Keratinocyte (primary cell): ENCODE measurements at regions not wholly inside any gene's neighbourhood (a gene's known extent, or its start where the extent isn't known, plus 50 kb on each side); places are given as distances from the start of the nearest gene placed in this dataset.

Source experiments
- DNase-seq: peaks from one replicate; pipeline ENCODE4 v3.0.0-alpha.2; 2011; ENCODE audit warnings: low read depth, missing footprints, low spot score
- FAIRE-seq: peaks from 2 replicates; lab custom pipeline; 2011; peaks lifted over from hg19 to GRCh38; lab: Jason Lieb, UNC
- H2AFZ ChIP-seq: 2 replicates; pipeline ENCODE4 v1.6.0; 2012; ENCODE audit warnings: low read length, control low read depth, inconsistent platforms; ENCODE audit not compliant: control insufficient read depth
- H3K27ac ChIP-seq: 2 replicates; pipeline ENCODE4 v1.5.1; 2011; ENCODE audit warnings: low read length; ENCODE audit not compliant: control insufficient read depth, insufficient read depth
- H3K27me3 ChIP-seq: 3 replicates; pipeline ENCODE4 v1.6.0; 2011; ENCODE audit warnings: low read length; ENCODE audit not compliant: control insufficient read depth, insufficient read depth; ENCODE audit errors: extremely low read depth
- H3K36me3 ChIP-seq, 2 experiments: 2 replicates in 1 of 2; 3 replicates in 1 of 2; pipeline ENCODE4 v1.5.1; 2011; ENCODE audit warnings: low read length in 2 of 2, mild to moderate bottlenecking in 1 of 2; ENCODE audit not compliant: control insufficient read depth in 2 of 2, insufficient read depth in 2 of 2; ENCODE audit errors: extremely low read depth in 1 of 2
- H3K4me1 ChIP-seq: 3 replicates; pipeline ENCODE4 v1.5.1; 2011; ENCODE audit warnings: low read length; ENCODE audit not compliant: control insufficient read depth, insufficient read depth; ENCODE audit errors: extremely low read depth
- H3K4me2 ChIP-seq: 3 replicates; pipeline ENCODE4 v1.6.0; 2011; ENCODE audit warnings: low read depth, low read length; ENCODE audit not compliant: control insufficient read depth, insufficient read depth; ENCODE audit errors: extremely low read depth
- H3K4me3 ChIP-seq, 3 experiments: fragments of 200-600 bp in 1 of 3; sonication (generic) in 1 of 3; 2 replicates in 2 of 3; 3 replicates in 1 of 3; pipeline ENCODE4 v1.5.1; 2011 to 2016; ENCODE audit warnings: low read length in 3 of 3, mild to moderate bottlenecking in 3 of 3, control low read depth in 2 of 3, inconsistent platforms in 1 of 3, low read depth in 1 of 3, mixed read lengths in 1 of 3, mixed run types in 1 of 3, moderate library complexity in 1 of 3; ENCODE audit not compliant: control insufficient read depth in 2 of 3, insufficient read depth in 2 of 3; ENCODE audit errors: extremely low read depth in 1 of 3
- H3K79me2 ChIP-seq: 2 replicates; pipeline ENCODE4 v1.6.0; 2012; ENCODE audit warnings: low read length; ENCODE audit not compliant: control insufficient read depth, insufficient read depth
- H3K9ac ChIP-seq: 3 replicates; pipeline ENCODE4 v1.6.0; 2011; ENCODE audit warnings: low read length; ENCODE audit not compliant: control insufficient read depth, insufficient read depth; ENCODE audit errors: extremely low read depth
- H3K9me1 ChIP-seq: 3 replicates; pipeline ENCODE4 v1.6.0; 2011; ENCODE audit warnings: low read length; ENCODE audit not compliant: control insufficient read depth, insufficient read depth; ENCODE audit errors: extremely low read depth
- H3K9me3 ChIP-seq: 2 replicates; pipeline ENCODE4 v1.5.1; 2012; ENCODE audit warnings: low read depth, low read length; ENCODE audit not compliant: control insufficient read depth
- H4K20me1 ChIP-seq: 3 replicates; pipeline ENCODE4 v1.6.0; 2011; ENCODE audit warnings: low read length; ENCODE audit not compliant: control insufficient read depth, insufficient read depth; ENCODE audit errors: extremely low read depth
- EZH2 ChIP-seq: IDR thresholded peaks from one replicate; pipeline ENCODE4 v1.6.1; 2012; ENCODE audit warnings: inconsistent platforms, mild to moderate bottlenecking, low read length, moderate library complexity
- dilution Hi-C: fragments of 300-500 bp; cut with MboI; formaldehyde crosslinking; loops from one replicate; pipeline ENCODE4 v1.7.0; 2020; ENCODE audit warnings: low sequenced_read_pairs; ENCODE audit not compliant: extremely low pct_ligation_motif_present
- TF ChIP-seq, protein P1 (sequence below), 3 experiments: IDR thresholded peaks in 1 of 3; conservative IDR thresholded peaks in 1 of 3; optimal IDR thresholded peaks in 1 of 3; 2 replicates in 2 of 3; 3 replicates in 1 of 3; pipeline versions ENCODE3 to v1.5.1; 2011; ENCODE audit warnings: low read length in 3 of 3, mild to moderate bottlenecking in 3 of 3, moderate library complexity in 2 of 3, control low read depth in 1 of 3, inconsistent platforms in 1 of 3; ENCODE audit not compliant: insufficient read depth in 2 of 3; ENCODE audit errors: extremely low read depth in 1 of 3

- dilution Hi-C loops: no loop called here
- Histone ChIP-seq H3K27me3 (no peaks in the 10 kb centered on the region), H3K9me3 (no peaks in the 10 kb centered on the region), H3K4me3 (no peak overlapping the region), H3K27ac (no peak overlapping the region), H4K20me1 (no peaks in the 10 kb centered on the region), H3K36me3 (no peaks in the 10 kb centered on the region), H3K4me2 (no peak overlapping the region), H2AFZ (no peak overlapping the region), H3K9me1 (no peaks in the 10 kb centered on the region), H3K79me2 (no peaks in the 10 kb centered on the region), H3K9ac (no peak overlapping the region), H3K4me1 (no peaks in the 10 kb centered on the region)
- FAIRE-seq (no peak), DNase-seq (no peak)
- no peak for TF ChIP-seq EZH2
- TF ChIP-seq, protein P1, sequence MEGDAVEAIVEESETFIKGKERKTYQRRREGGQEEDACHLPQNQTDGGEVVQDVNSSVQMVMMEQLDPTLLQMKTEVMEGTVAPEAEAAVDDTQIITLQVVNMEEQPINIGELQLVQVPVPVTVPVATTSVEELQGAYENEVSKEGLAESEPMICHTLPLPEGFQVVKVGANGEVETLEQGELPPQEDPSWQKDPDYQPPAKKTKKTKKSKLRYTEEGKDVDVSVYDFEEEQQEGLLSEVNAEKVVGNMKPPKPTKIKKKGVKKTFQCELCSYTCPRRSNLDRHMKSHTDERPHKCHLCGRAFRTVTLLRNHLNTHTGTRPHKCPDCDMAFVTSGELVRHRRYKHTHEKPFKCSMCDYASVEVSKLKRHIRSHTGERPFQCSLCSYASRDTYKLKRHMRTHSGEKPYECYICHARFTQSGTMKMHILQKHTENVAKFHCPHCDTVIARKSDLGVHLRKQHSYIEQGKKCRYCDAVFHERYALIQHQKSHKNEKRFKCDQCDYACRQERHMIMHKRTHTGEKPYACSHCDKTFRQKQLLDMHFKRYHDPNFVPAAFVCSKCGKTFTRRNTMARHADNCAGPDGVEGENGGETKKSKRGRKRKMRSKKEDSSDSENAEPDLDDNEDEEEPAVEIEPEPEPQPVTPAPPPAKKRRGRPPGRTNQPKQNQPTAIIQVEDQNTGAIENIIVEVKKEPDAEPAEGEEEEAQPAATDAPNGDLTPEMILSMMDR (optimal IDR thresholded peaks at IDR 0.05 in 1 of 3, IDR thresholded peaks at IDR 0.05 in 1 of 3, conservative IDR thresholded peaks at IDR 0.05 in 1 of 3; ENCODE audit: extremely low read depth in 1 of 3, insufficient read depth in 2 of 3, low read length in 3 of 3): no peak
Measured at GRCh38 chr3:116966649-116967048, 257.1 kb downstream of the TUSC7 start.

- H3K27ac ChIP-seq: no peak overlapping the region
- DNase-seq (no peak), FAIRE-seq (no peak)
- no peak overlapping the region for H2AFZ ChIP-seq
- no peak overlapping the region for H3K4me3 ChIP-seq
- H3K27me3 ChIP-seq: no peaks in the 10 kb centered on the region
- H3K79me2 ChIP-seq: no peaks in the 10 kb centered on the region
- no peaks in the 10 kb centered on the region for H4K20me1 ChIP-seq
- dilution Hi-C loops: no loop called here
- H3K4me1 ChIP-seq: no peaks in the 10 kb centered on the region
- H3K9me3 ChIP-seq: no peaks in the 10 kb centered on the region
- TF ChIP-seq, protein P1 (optimal IDR thresholded peaks at IDR 0.05 in 1 of 3, IDR thresholded peaks at IDR 0.05 in 1 of 3, conservative IDR thresholded peaks at IDR 0.05 in 1 of 3; ENCODE audit: extremely low read depth in 1 of 3, insufficient read depth in 2 of 3, low read length in 3 of 3): no peak
- TF ChIP-seq EZH2: no peak
- no peak overlapping the region for H3K4me2 ChIP-seq
- H3K36me3 ChIP-seq: no peaks in the 10 kb centered on the region
- H3K9ac ChIP-seq: no peak overlapping the region
- H3K9me1 ChIP-seq: no peaks in the 10 kb centered on the region
Measured at GRCh38 chr3:116969135-116969534, 259.6 kb downstream of the TUSC7 start.
